Mesendoderm (in vitro differentiated cells): ENCODE measurements at regions not wholly inside any gene's neighbourhood (a gene's known extent, or its start where the extent isn't known, plus 50 kb on each side); places are given as distances from the start of the nearest gene placed in this dataset.

Experiments used
- DNase-seq: peaks from one replicate; pipeline ENCODE4 v3.0.0; 2013
- H2AK5ac ChIP-seq: 2 replicates; pipeline ENCODE4 v1.6.1; 2013; ENCODE audit warnings: low read length, inconsistent platforms
- H2BK120ac ChIP-seq: 2 replicates; pipeline ENCODE4 v1.6.1; 2013; ENCODE audit warnings: low read depth, mild to moderate bottlenecking, low read length, moderate library complexity, mixed read lengths
- H2BK15ac ChIP-seq: replicated peaks from 2 replicates; pipeline ENCODE4 v1.6.1; 2013; ENCODE audit warnings: low read depth, mild to moderate bottlenecking, moderate library complexity
- H2BK5ac ChIP-seq: 2 replicates; pipeline ENCODE4 v1.6.1; 2013; ENCODE audit warnings: low read length, inconsistent platforms
- H3K18ac ChIP-seq: 2 replicates; pipeline ENCODE4 v1.6.1; 2013; ENCODE audit warnings: mild to moderate bottlenecking, low read length, mixed read lengths
- H3K23ac ChIP-seq: one replicate; pipeline ENCODE4 v1.6.1; 2013; ENCODE audit warnings: low read length
- H3K27ac ChIP-seq: 2 replicates; pipeline ENCODE4 v1.5.1; 2013; ENCODE audit warnings: low read depth, mild to moderate bottlenecking, inconsistent platforms, low read length, moderate library complexity
- H3K27me3 ChIP-seq: 2 replicates; pipeline ENCODE4 v1.6.1; 2013; ENCODE audit warnings: low read length, control low read depth, mild to moderate bottlenecking, inconsistent platforms; ENCODE audit not compliant: insufficient read depth, poor library complexity
- H3K36me3 ChIP-seq: 2 replicates; pipeline ENCODE4 v1.6.1; 2013; ENCODE audit warnings: low read length, inconsistent platforms; ENCODE audit not compliant: control insufficient read depth, insufficient read depth
- H3K4ac ChIP-seq: one replicate; pipeline ENCODE4 v1.6.1; 2013; ENCODE audit warnings: low read depth, mild to moderate bottlenecking, low read length, moderate library complexity
- H3K4me1 ChIP-seq: 2 replicates; pipeline ENCODE4 v1.6.1; 2013; ENCODE audit warnings: low read depth, low read length, inconsistent platforms; ENCODE audit not compliant: control insufficient read depth
- H3K4me2 ChIP-seq: 2 replicates; pipeline ENCODE4 v1.6.1; 2013; ENCODE audit warnings: low read length
- H3K4me3 ChIP-seq: 2 replicates; pipeline ENCODE4 v1.5.1; 2013; ENCODE audit warnings: mild to moderate bottlenecking, low read length
- H3K56ac ChIP-seq: one replicate; pipeline ENCODE4 v1.6.1; 2013; ENCODE audit warnings: low read length
- H3K79me1 ChIP-seq: 2 replicates; pipeline ENCODE4 v1.6.1; 2013; ENCODE audit warnings: low read length, inconsistent platforms
- H3K79me2 ChIP-seq: 2 replicates; pipeline ENCODE4 v1.6.1; 2013; ENCODE audit warnings: mild to moderate bottlenecking, low read length; ENCODE audit not compliant: control insufficient read depth, insufficient read depth
- H3K9ac ChIP-seq: 2 replicates; pipeline ENCODE4 v1.6.1; 2013; ENCODE audit warnings: low read length, inconsistent platforms
- H4K5ac ChIP-seq: one replicate; pipeline ENCODE4 v1.6.1; 2013; ENCODE audit warnings: low read length
- H4K8ac ChIP-seq: one replicate; pipeline ENCODE4 v1.6.1; 2013; ENCODE audit warnings: low read depth, mild to moderate bottlenecking, control low read depth, low read length, moderate library complexity
- WGBS: extraction: QIAGEN DNeasy Blood & Tissue Kit; methylation state at CpG from one replicate; pipeline ENCODE4 v1.1.7; 2013; ENCODE audit warnings: low lambda C conversion rate, missing lambda C conversion rate; ENCODE audit not compliant: insufficient coverage; ENCODE audit errors: extremely low coverage; 5-methylcytosine and 5-hydroxymethylcytosine counted together

DNA sequence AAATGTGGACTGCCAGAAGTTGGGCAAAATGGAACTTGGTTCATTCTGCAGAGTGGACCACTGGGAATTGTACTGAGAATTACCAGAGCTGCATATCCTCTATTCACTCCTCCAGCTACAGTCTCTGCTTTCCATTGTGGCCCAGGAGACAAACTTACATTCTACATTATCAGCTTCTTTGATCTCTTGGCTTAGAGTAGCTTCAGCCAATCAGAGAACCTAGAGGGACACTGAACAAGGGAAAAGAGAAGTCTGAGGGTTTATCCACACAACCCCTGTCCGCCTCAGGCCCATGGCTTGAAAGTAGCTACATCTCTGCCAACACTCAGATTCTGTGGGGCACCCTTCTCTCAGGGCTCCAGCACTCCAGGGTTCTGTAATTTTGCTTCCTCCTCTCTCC lies 251.1 kb downstream of the TRIB2 start:
- Histone ChIP-seq H3K4me2 (no peak overlapping the region), H2BK15ac (no peak overlapping the region), H3K79me2 (no peaks in the 10 kb centered on the region), H3K18ac (no peak overlapping the region), H3K4me3 (no peak overlapping the region), H2BK5ac (no peak overlapping the region), H2BK120ac (no peak overlapping the region), H3K9ac (no peak overlapping the region), H3K79me1 (no peaks in the 10 kb centered on the region), H3K36me3 (no peaks in the 10 kb centered on the region), H3K56ac (no peak overlapping the region), H4K5ac (no peak overlapping the region), H3K27ac (no peak overlapping the region), H3K27me3 (no peaks in the 10 kb centered on the region), H4K8ac (peak overlapping the region; percentile 39), H3K4ac (no peak overlapping the region), H2AK5ac (no peak overlapping the region), H3K4me1 (no peaks in the 10 kb centered on the region), H3K23ac (no peak overlapping the region)
- WGBS: no CpG with 5 or more reads among the region's 1 CpG
- DNase-seq: no peak

GRCh38 chr2:12968399-12968798 lies 251.7 kb downstream of the TRIB2 start:
- H3K56ac ChIP-seq: no peak overlapping the region
- no peak overlapping the region for H2BK5ac ChIP-seq
- no peak overlapping the region for H4K8ac ChIP-seq
- no peaks in the 10 kb centered on the region for H3K79me2 ChIP-seq
- no peak overlapping the region for H3K27ac ChIP-seq
- H3K79me1 ChIP-seq: no peaks in the 10 kb centered on the region
- H3K4me1 ChIP-seq: no peaks in the 10 kb centered on the region
- no peak overlapping the region for H2AK5ac ChIP-seq
- H3K4ac ChIP-seq: no peak overlapping the region
- no peak overlapping the region for H2BK120ac ChIP-seq
- no peak overlapping the region for H3K23ac ChIP-seq
- H3K18ac ChIP-seq: no peak overlapping the region
- H3K4me3 ChIP-seq: no peak overlapping the region
- H3K4me2 ChIP-seq: no peak overlapping the region
- H3K27me3 ChIP-seq: no peaks in the 10 kb centered on the region
- H2BK15ac ChIP-seq: no peak overlapping the region
- no peaks in the 10 kb centered on the region for H3K36me3 ChIP-seq
- WGBS: no CpG with 5 or more reads among the region's 3 CpGs
- DNase-seq: no peak
- H3K9ac ChIP-seq: no peak overlapping the region
- H4K5ac ChIP-seq: no peak overlapping the region

DNA sequence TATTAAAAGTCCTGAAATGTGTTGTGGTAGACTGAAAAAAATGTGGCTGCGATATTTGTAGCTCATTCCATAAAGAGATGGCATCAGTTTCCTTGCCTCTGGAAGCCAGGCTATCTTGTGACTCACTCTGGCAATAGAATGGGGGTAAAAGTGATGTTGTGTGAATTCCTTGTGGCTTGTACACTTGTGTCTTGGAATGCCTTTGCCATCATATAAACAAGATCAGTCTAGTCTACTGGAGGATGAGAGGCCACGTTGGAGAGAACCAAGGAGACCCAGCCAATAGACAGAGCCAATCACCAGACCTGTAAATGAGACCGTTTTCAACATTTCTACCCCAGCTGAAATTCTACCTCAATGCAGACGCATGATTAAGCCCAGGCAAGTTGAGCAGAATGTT lies 254.1 kb downstream of the TRIB2 start:
- Histone ChIP-seq H3K4me2 (no peak overlapping the region), H2BK15ac (no peak overlapping the region), H3K27ac (no peak overlapping the region), H3K36me3 (no peaks in the 10 kb centered on the region), H2BK5ac (no peak overlapping the region), H3K18ac (no peak overlapping the region), H3K9ac (no peak overlapping the region), H3K56ac (no peak overlapping the region), H3K4ac (no peak overlapping the region), H2BK120ac (no peak overlapping the region), H3K4me3 (no peak overlapping the region), H3K4me1 (no peaks in the 10 kb centered on the region), H3K79me2 (no peaks in the 10 kb centered on the region), H2AK5ac (no peak overlapping the region), H4K5ac (no peak overlapping the region), H3K79me1 (no peaks in the 10 kb centered on the region), H3K27me3 (no peaks in the 10 kb centered on the region), H3K23ac (no peak overlapping the region), H4K8ac (no peak overlapping the region)
- no peak for DNase-seq
- no CpG with 5 or more reads among the region's 4 CpGs for WGBS

GRCh38 chr2:12971581-12972365 lies 255.0 kb downstream of the TRIB2 start:
- no peak overlapping the region for H2AK5ac ChIP-seq
- no CpG with 5 or more reads among the region's 4 CpGs for WGBS
- H3K9ac ChIP-seq: no peak overlapping the region
- no peak overlapping the region for H2BK120ac ChIP-seq
- no peaks in the 10 kb centered on the region for H3K27me3 ChIP-seq
- H3K4me1 ChIP-seq: no peaks in the 10 kb centered on the region
- no peak overlapping the region for H4K8ac ChIP-seq
- no peak overlapping the region for H4K5ac ChIP-seq
- H3K36me3 ChIP-seq: no peaks in the 10 kb centered on the region
- no peak for DNase-seq
- H3K79me2 ChIP-seq: no peaks in the 10 kb centered on the region
- H3K4ac ChIP-seq: no peak overlapping the region
- no peak overlapping the region for H3K4me3 ChIP-seq
- H3K18ac ChIP-seq: no peak overlapping the region
- no peak overlapping the region for H2BK5ac ChIP-seq
- no peak overlapping the region for H3K4me2 ChIP-seq
- H2BK15ac ChIP-seq: no peak overlapping the region
- no peak overlapping the region for H3K56ac ChIP-seq
- H3K23ac ChIP-seq: no peak overlapping the region
- no peaks in the 10 kb centered on the region for H3K79me1 ChIP-seq
- H3K27ac ChIP-seq: no peak overlapping the region

DNA sequence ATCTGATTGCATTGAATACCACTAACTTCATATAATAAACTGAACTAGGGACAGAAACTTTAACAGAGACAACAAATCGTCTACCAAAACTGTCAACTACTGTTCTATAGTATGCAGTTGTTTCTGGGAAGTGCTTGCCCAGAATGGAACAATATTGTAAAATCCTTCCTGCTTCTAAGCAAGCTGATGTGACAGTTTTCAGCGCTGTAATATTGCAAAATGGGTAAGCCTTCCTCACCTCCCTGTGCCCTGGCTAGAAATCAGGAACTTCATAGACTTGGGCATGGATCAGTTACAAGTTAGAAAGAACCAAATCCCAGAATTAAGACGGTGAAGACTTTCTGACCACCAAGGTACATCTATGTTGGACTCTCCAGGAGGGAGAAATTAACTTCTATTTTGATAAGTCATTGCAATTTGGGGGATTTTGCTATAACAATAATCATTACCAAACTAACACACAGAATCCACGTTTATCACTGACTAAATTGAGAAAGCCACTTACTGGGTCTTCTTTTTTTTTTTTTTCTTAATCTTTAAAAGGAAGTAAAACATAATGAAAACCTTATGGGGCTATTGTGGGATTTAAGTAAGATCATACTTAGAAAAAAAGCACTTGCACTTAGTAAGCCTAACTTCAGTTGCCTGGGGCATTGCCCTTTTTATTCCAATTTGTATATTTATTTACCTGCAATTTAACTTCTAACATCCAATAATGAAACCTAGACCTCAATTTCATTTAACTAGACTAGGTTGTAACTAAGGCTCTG lies 261.5 kb downstream of the TRIB2 start:
- H3K27me3 ChIP-seq: no peaks in the 10 kb centered on the region
- H3K4me2 ChIP-seq: no peak overlapping the region
- no peak overlapping the region for H3K4me3 ChIP-seq
- H2BK15ac ChIP-seq: no peak overlapping the region
- H3K4ac ChIP-seq: no peak overlapping the region
- no peak overlapping the region for H2AK5ac ChIP-seq
- no peak overlapping the region for H4K8ac ChIP-seq
- no peak overlapping the region for H3K56ac ChIP-seq
- H3K18ac ChIP-seq: no peak overlapping the region
- DNase-seq: no peak
- H3K36me3 ChIP-seq: no peaks in the 10 kb centered on the region
- H3K79me1 ChIP-seq: no peaks in the 10 kb centered on the region
- WGBS: no CpG with 5 or more reads among the region's 4 CpGs
- no peak overlapping the region for H4K5ac ChIP-seq
- H3K27ac ChIP-seq: no peak overlapping the region
- no peaks in the 10 kb centered on the region for H3K4me1 ChIP-seq
- H3K9ac ChIP-seq: no peak overlapping the region
- no peak overlapping the region for H2BK120ac ChIP-seq
- no peaks in the 10 kb centered on the region for H3K79me2 ChIP-seq
- H3K23ac ChIP-seq: no peak overlapping the region
- H2BK5ac ChIP-seq: no peak overlapping the region
